ENCODE measurements at regions not wholly inside any gene's neighbourhood (a gene's known extent, or its start where the extent isn't known, plus 50 kb on each side); places are given as distances from the start of the nearest gene placed in this dataset.

DNA sequence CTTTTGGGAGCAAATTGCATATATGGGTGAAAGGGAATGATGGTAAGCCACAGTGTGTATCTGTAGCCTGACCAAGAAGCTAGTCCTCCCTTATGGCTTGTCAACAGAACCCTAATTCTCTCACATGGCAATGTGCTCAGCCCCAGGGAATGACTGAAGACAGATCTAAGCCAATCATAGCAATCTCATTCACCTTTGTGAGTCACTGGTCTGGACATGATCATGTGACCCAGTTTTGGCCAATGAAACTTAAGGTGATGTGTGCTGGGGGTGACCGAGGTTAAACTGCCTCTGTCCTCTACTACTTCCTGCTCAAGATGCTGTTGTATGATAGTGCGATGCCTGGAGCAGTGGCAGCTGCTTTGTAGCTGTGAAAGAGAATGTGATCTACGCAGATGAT is 491.2 kb upstream of the HS6ST1 start:
- H3K4me3 ChIP-seq (ENCODE audit: low read depth, low read length) = no peak overlapping the region
- no peak for DNase-seq (ENCODE audit: low read depth, low spot score)
- TF ChIP-seq, protein P1, sequence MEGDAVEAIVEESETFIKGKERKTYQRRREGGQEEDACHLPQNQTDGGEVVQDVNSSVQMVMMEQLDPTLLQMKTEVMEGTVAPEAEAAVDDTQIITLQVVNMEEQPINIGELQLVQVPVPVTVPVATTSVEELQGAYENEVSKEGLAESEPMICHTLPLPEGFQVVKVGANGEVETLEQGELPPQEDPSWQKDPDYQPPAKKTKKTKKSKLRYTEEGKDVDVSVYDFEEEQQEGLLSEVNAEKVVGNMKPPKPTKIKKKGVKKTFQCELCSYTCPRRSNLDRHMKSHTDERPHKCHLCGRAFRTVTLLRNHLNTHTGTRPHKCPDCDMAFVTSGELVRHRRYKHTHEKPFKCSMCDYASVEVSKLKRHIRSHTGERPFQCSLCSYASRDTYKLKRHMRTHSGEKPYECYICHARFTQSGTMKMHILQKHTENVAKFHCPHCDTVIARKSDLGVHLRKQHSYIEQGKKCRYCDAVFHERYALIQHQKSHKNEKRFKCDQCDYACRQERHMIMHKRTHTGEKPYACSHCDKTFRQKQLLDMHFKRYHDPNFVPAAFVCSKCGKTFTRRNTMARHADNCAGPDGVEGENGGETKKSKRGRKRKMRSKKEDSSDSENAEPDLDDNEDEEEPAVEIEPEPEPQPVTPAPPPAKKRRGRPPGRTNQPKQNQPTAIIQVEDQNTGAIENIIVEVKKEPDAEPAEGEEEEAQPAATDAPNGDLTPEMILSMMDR (IDR thresholded peaks at IDR 0.05; ENCODE audit: insufficient read depth, low read length, missing control alignments) = no peak
- CTCF ChIA-PET = no interaction called here
- POLR2A ChIA-PET = no interaction called here

DNA sequence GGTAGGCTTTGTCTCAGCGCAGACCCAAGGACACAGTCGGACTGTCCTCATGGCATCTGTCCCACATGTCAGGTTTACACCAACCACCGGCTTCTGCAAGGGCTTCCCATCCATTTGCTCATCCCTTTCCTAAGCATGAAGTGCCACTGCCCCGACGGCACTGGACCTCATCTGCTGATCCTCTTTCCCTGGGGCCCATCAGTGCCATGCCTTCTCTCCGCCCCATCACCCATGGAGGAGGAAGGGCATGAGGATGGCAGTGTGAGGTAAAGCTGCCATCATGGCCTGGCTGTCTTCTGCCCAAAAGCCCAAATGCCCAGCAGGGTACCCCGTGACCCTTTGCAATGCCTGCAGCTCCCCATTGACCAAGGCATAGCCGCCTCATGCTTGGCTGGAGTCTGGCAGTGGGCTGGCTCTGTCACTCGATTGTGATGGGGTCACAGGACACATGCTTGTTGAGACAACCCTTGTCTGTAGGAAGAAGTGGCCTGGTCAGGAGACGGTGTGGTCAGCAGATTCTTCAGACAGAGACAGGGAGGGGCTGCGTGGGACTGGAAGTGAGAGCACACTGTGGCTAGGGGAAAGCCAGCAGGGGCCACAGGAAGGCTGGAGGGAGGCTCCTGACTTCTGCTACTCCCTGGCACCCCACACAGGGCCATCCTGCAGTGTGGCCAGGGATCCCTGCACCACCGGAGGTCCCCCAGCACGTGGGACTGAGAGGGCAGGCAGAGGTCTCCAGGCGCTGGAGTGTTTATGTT is 493.7 kb upstream of the HS6ST1 start:
- no peak for DNase-seq (ENCODE audit: low read depth, low spot score)
- CTCF ChIA-PET = no interaction called here
- TF ChIP-seq, protein P1 (IDR thresholded peaks at IDR 0.05; ENCODE audit: insufficient read depth, low read length, missing control alignments) = no peak
- POLR2A ChIA-PET = no interaction called here
- H3K4me3 ChIP-seq (ENCODE audit: low read depth, low read length) = no peak overlapping the region

DNA sequence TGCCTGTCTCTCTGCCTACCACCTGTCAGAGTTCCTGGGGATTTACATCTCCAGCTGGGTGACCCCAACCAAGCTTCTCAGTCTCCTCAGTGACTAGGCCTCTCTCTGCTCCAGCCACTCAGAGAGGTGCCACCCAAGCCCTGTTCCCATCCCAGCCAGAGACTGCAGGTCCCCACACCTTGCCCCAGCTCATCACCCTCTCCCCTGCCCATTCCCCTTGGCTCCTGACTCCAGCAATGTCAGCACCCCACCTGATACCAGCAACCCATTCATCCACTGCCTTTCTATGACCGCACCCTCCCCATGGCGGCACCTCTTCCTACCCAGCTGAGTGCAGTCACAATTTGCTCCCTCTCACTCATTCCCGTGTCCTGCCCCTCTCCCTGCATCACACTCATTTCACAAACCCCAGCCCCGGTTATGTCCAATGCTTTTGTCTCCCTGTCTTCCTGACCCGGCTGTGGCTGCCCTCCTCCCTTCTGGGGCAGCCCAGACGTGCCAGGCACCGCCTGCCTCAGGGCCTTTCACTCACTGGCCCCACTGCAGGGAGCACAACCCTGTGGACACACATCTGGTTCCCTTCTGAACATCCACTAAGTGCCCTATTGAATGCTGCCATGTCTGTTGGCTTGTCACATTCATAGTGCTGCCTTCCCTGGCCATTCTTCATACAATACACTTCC is 494.8 kb upstream of the HS6ST1 start:
- DNase-seq (ENCODE audit: low read depth, low spot score) = no peak
- ChIA-PET CTCF (no interaction called here), POLR2A (no interaction called here)
- H3K4me3 ChIP-seq (ENCODE audit: low read depth, low read length) = no peak overlapping the region
- TF ChIP-seq, protein P1 (IDR thresholded peaks at IDR 0.05; ENCODE audit: insufficient read depth, low read length, missing control alignments) = no peak

DNA sequence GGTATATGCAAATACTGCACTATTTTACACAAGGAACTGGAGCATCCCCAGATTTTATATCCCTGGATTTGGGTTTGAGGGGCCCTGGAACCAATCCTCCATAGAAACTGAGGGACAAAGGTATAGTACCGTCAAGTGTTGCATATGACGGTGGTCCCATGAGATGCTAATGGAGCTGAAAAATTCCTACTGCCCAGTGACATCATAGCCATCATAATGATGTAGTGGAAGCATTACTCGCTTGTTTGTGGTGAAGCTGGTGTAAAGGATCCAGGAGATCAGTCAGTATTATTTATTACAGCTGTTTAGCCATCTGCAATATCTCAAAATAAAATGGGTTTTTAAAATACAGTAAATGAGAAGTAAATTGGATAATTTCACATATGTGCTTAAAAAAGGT is 496.6 kb upstream of the HS6ST1 start:
- TF ChIP-seq, protein P1 (IDR thresholded peaks at IDR 0.05; ENCODE audit: insufficient read depth, low read length, missing control alignments) = no peak
- CTCF ChIA-PET = no interaction called here
- POLR2A ChIA-PET = no interaction called here
- H3K4me3 ChIP-seq (ENCODE audit: low read depth, low read length) = no peak overlapping the region
- no peak for DNase-seq (ENCODE audit: low read depth, low spot score)

DNA sequence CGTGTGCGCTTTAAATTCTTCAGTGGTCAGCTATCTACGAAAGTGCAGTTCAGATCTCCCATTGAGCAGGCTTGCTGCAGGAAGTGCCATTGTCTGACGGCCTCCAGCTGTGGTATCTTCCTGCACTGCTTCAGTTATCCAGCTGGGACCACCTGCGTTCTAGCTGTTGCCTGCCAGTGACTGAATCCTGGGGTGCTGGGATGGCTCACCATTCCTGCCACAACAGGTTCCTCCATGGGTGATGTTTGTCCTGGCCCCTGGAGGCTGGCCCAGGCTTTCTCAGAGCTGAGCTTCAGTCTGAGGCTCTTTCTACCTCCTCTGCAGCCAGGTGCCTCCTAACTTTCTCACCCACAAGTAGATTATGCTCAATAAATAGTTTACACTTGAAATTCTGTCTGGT is 498.5 kb upstream of the HS6ST1 start:
- TF ChIP-seq, protein P1 (IDR thresholded peaks at IDR 0.05; ENCODE audit: insufficient read depth, low read length, missing control alignments) = no peak
- ChIA-PET CTCF (no interaction called here), POLR2A (no interaction called here)
- H3K4me3 ChIP-seq (ENCODE audit: low read depth, low read length) = no peak overlapping the region
- DNase-seq (ENCODE audit: low read depth, low spot score) = no peak

DNA sequence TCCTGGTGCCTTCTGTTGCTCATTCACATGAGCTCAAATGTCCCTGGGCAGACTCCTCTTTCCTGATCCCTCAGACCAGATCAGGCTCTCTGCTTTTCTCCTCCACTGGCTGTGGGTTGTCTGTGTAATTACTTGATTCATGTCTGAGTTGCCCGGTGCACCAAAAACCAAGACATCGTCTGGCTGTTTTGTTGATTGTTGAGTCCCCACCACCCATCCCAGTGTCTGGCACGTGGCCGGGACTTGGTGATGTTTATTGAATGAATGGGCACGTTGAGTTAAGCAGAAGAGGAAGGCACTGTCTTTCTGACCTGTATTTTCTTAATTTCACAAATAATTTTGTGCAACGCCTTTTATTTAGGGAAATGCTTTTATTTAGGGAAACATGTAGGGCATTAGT is 499.1 kb upstream of the HS6ST1 start:
- H3K4me3 ChIP-seq (ENCODE audit: low read depth, low read length) = no peak overlapping the region
- no peak for DNase-seq (ENCODE audit: low read depth, low spot score)
- POLR2A ChIA-PET = no interaction called here
- CTCF ChIA-PET = no interaction called here
- TF ChIP-seq, protein P1 (IDR thresholded peaks at IDR 0.05; ENCODE audit: insufficient read depth, low read length, missing control alignments) = no peak

Measured in AG04449 (cell line).